ENCODE measurements at regions not wholly inside any gene's neighbourhood (a gene's known extent, or its start where the extent isn't known, plus 50 kb on each side); places are given as distances from the start of the nearest gene placed in this dataset.

DNA sequence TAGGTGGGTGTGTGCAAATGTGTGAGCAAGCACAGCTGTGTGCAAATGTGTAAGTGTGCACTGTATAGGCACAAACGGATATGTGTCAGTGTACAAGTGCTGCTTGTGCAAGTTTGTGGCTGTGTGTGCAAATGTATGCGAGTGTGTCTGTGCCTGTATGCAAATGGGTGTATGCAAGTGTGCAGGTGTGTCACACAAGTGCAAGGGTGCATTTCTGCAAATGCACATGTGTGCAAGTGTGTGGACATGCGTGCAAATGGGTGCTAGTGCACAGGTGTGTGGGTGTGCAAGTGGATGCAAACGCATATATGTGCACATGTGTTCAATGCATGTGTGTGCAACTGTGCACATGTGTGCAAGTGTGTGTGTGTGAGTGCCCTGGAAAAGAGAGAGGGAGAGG lies 76.5 kb upstream of the TNRC6C start:
- TF ChIP-seq, protein P1, sequence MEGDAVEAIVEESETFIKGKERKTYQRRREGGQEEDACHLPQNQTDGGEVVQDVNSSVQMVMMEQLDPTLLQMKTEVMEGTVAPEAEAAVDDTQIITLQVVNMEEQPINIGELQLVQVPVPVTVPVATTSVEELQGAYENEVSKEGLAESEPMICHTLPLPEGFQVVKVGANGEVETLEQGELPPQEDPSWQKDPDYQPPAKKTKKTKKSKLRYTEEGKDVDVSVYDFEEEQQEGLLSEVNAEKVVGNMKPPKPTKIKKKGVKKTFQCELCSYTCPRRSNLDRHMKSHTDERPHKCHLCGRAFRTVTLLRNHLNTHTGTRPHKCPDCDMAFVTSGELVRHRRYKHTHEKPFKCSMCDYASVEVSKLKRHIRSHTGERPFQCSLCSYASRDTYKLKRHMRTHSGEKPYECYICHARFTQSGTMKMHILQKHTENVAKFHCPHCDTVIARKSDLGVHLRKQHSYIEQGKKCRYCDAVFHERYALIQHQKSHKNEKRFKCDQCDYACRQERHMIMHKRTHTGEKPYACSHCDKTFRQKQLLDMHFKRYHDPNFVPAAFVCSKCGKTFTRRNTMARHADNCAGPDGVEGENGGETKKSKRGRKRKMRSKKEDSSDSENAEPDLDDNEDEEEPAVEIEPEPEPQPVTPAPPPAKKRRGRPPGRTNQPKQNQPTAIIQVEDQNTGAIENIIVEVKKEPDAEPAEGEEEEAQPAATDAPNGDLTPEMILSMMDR (IDR thresholded peaks at IDR 0.05; ENCODE audit: low read depth, low read length, missing input control), result no peak
- TF ChIP-seq TAF1 (conservative IDR thresholded peaks at IDR 0.05), result no peak
- TF ChIP-seq, protein P2, sequence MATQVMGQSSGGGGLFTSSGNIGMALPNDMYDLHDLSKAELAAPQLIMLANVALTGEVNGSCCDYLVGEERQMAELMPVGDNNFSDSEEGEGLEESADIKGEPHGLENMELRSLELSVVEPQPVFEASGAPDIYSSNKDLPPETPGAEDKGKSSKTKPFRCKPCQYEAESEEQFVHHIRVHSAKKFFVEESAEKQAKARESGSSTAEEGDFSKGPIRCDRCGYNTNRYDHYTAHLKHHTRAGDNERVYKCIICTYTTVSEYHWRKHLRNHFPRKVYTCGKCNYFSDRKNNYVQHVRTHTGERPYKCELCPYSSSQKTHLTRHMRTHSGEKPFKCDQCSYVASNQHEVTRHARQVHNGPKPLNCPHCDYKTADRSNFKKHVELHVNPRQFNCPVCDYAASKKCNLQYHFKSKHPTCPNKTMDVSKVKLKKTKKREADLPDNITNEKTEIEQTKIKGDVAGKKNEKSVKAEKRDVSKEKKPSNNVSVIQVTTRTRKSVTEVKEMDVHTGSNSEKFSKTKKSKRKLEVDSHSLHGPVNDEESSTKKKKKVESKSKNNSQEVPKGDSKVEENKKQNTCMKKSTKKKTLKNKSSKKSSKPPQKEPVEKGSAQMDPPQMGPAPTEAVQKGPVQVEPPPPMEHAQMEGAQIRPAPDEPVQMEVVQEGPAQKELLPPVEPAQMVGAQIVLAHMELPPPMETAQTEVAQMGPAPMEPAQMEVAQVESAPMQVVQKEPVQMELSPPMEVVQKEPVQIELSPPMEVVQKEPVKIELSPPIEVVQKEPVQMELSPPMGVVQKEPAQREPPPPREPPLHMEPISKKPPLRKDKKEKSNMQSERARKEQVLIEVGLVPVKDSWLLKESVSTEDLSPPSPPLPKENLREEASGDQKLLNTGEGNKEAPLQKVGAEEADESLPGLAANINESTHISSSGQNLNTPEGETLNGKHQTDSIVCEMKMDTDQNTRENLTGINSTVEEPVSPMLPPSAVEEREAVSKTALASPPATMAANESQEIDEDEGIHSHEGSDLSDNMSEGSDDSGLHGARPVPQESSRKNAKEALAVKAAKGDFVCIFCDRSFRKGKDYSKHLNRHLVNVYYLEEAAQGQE (IDR thresholded peaks at IDR 0.05), result no peak
- TF ChIP-seq, protein P3, sequence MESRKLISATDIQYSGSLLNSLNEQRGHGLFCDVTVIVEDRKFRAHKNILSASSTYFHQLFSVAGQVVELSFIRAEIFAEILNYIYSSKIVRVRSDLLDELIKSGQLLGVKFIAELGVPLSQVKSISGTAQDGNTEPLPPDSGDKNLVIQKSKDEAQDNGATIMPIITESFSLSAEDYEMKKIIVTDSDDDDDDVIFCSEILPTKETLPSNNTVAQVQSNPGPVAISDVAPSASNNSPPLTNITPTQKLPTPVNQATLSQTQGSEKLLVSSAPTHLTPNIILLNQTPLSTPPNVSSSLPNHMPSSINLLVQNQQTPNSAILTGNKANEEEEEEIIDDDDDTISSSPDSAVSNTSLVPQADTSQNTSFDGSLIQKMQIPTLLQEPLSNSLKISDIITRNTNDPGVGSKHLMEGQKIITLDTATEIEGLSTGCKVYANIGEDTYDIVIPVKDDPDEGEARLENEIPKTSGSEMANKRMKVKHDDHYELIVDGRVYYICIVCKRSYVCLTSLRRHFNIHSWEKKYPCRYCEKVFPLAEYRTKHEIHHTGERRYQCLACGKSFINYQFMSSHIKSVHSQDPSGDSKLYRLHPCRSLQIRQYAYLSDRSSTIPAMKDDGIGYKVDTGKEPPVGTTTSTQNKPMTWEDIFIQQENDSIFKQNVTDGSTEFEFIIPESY (IDR thresholded peaks at IDR 0.05), result no peak
- TF ChIP-seq, protein P4, sequence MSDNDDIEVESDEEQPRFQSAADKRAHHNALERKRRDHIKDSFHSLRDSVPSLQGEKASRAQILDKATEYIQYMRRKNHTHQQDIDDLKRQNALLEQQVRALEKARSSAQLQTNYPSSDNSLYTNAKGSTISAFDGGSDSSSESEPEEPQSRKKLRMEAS (IDR thresholded peaks at IDR 0.05), result no peak
- no peak for TF ChIP-seq JUND (IDR thresholded peaks at IDR 0.05)
- no peak for TF ChIP-seq GABPA (IDR thresholded peaks at IDR 0.05 in 1 of 2, conservative IDR thresholded peaks at IDR 0.05 in 1 of 2)
- TF ChIP-seq YY1 (IDR thresholded peaks at IDR 0.05), result no peak
- no peak for TF ChIP-seq EGR1 (IDR thresholded peaks at IDR 0.05; ENCODE audit: low read depth in 2 of 2)
- TF ChIP-seq, protein P5, sequence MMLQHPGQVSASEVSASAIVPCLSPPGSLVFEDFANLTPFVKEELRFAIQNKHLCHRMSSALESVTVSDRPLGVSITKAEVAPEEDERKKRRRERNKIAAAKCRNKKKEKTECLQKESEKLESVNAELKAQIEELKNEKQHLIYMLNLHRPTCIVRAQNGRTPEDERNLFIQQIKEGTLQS (IDR thresholded peaks at IDR 0.05), result no peak

Measured in liver (tissue), 3 donors.